Small intestine (tissue), 7 donors: ENCODE measurements at regions not wholly inside any gene's neighbourhood (a gene's known extent, or its start where the extent isn't known, plus 50 kb on each side); places are given as distances from the start of the nearest gene placed in this dataset.

Source experiments
- DNase-seq, 2 donors: peaks; one replicate each; pipeline versions ENCODE4 v3.0.0 to v3.0.0-alpha.2; 2013
- FAIRE-seq: peaks from 2 replicates; lab custom pipeline; 2012; peaks lifted over from hg19 to GRCh38; lab: Jason Lieb, UNC
- H3K27ac ChIP-seq, 3 donors: one replicate each; pipeline ENCODE4 v1.5.1; 2013; ENCODE audit warnings: low read length in 2 of 3, mild to moderate bottlenecking in 2 of 3, control low read depth in 1 of 3, inconsistent platforms in 1 of 3, low read depth in 1 of 3, moderate library complexity in 1 of 3
- H3K27me3 ChIP-seq, 3 donors: one replicate each; pipeline ENCODE4 v1.6.1; 2013; ENCODE audit warnings: low read length in 3 of 3, inconsistent platforms in 1 of 3; ENCODE audit not compliant: control insufficient read depth in 3 of 3, insufficient read depth in 3 of 3
- H3K36me3 ChIP-seq, 3 donors: one replicate each; pipeline ENCODE4 v1.6.1; 2013; ENCODE audit warnings: low read length in 3 of 3, inconsistent platforms in 1 of 3, low read depth in 1 of 3, mild to moderate bottlenecking in 1 of 3, moderate library complexity in 1 of 3; ENCODE audit not compliant: control insufficient read depth in 3 of 3, insufficient read depth in 2 of 3
- H3K4me1 ChIP-seq, 3 donors: one replicate each; pipeline ENCODE4 v1.6.1; 2013; ENCODE audit warnings: low read length in 2 of 3, inconsistent platforms in 1 of 3, low read depth in 1 of 3, mild to moderate bottlenecking in 1 of 3, moderate library complexity in 1 of 3; ENCODE audit not compliant: control insufficient read depth in 3 of 3, insufficient read depth in 2 of 3
- H3K4me3 ChIP-seq, 3 donors: one replicate each; pipeline ENCODE4 v1.5.1; 2013; ENCODE audit warnings: low read length in 3 of 3, control low read depth in 1 of 3, inconsistent platforms in 1 of 3, low read depth in 1 of 3, mild to moderate bottlenecking in 1 of 3, moderate library complexity in 1 of 3
- H3K9me3 ChIP-seq, 2 donors: one replicate each; pipeline ENCODE4 v1.6.1; 2013; ENCODE audit warnings: low read depth in 1 of 2, low read length in 1 of 2; ENCODE audit not compliant: control insufficient read depth in 2 of 2, insufficient read depth in 1 of 2
- WGBS, 3 donors: extraction: QIAGEN DNeasy Blood & Tissue Kit; methylation state at CpG; one replicate each; pipeline ENCODE4 v1.1.7; 2013; 5-methylcytosine and 5-hydroxymethylcytosine counted together
- donor health status: healthy with polysubstance abuse.
- donor health status: control.
- donor health status: control.
- donor health status: Bipolar disorder and iron deficiency.
- donor health status: healthy.

DNA sequence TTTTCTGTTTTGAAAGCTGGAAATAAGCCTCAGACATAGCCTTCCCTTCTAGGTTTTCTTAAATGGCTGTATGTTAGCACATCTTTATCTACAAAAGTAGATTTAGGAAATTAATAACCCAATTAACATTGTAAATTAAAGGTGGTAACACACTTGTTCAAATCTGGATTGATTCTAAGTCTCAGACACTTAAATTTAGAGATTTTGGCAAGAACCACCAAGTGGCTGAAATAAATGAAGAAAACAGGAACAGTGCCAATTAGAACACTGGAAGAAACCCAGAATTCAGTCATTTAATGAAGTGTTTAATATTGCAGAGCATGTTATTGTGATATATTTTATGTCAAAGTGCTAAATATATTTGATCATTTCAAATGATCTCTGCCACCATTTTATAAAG, 628.2 kb downstream of the USP25 start:
- Histone ChIP-seq H3K36me3 (no peaks in the 10 kb centered on the region), H3K27ac (no peak overlapping the region), H3K27me3 (no peaks in the 10 kb centered on the region), H3K4me3 (no peak overlapping the region), H3K4me1 (no peaks in the 10 kb centered on the region), H3K9me3 (no peaks in the 10 kb centered on the region)
- no peak for DNase-seq
- FAIRE-seq: no peak

DNA sequence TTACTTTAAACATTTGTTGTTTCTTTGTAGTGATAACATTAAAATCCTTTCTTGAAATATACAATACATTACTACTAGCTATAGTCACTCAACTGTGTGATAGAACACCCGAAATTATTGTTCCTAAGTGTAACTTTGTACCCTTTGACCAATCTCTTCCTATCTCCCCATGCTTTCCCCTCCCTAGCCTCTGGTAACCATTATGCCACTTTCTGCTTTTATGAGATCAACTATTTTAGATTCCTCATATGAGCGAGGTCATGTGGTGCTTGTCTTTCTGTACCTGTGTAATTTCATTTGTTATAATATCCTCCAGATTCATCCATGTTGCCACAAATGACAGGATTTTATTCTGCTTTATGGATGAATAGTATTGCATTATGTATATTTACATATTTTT, 629.0 kb downstream of the USP25 start:
- Histone ChIP-seq H3K27me3 (no peaks in the 10 kb centered on the region), H3K36me3 (no peaks in the 10 kb centered on the region), H3K9me3 (no peaks in the 10 kb centered on the region), H3K4me1 (no peaks in the 10 kb centered on the region), H3K4me3 (no peak overlapping the region), H3K27ac (no peak overlapping the region)
- no peak for DNase-seq
- no peak for FAIRE-seq
- WGBS, 3 donors: 63 to 82% (median 72%) methylated on average over 2 of the region's 2 CpGs

GRCh38 chr21:16363100-16363499, 633.3 kb downstream of the USP25 start:
- no peaks in the 10 kb centered on the region for H3K27me3 ChIP-seq
- no peaks in the 10 kb centered on the region for H3K36me3 ChIP-seq
- no peaks in the 10 kb centered on the region for H3K4me1 ChIP-seq
- DNase-seq (no peak), FAIRE-seq (no peak)
- peaks cover 0 to 1% of the 10 kb centered on the region in 2 donors for H3K9me3 ChIP-seq
- no peak overlapping the region for H3K27ac ChIP-seq
- no peak overlapping the region for H3K4me3 ChIP-seq
- WGBS, 3 donors: 63 to 80% (median 75%) methylated on average over 2 of the region's 2 CpGs

DNA sequence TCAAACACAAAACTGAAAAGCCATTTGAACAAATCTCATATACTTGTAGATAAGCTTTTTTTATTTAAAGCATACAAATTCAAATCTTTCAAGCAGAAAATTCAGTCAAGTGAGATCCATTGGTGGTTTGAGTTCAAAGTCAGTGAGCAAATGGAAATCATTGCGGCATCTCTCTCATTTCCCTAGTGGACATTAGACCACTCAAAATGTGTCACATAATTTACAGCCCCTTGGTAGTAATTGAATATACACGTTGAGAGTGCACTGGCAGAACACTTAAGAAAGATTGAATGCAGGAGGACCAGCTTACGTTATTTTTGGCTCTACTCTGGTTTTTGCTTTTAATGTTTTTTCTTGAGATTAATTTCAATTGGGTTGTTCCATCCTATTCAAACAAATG, 633.7 kb downstream of the USP25 start:
- H3K4me3 ChIP-seq: no peak overlapping the region
- 60 to 77% (median 75%) methylated on average over 3 of the region's 3 CpGs for WGBS, 3 donors
- no peak for DNase-seq

GRCh38 chr21:16366207-16366606, 636.4 kb downstream of the USP25 start:
- 70 to 82% (median 74%) methylated on average over 4 of the region's 4 CpGs for WGBS, 3 donors
- H3K9me3 ChIP-seq: peaks cover 0 to 1% of the 10 kb centered on the region in 2 donors
- FAIRE-seq (no peak), DNase-seq (no peak)
- no peak overlapping the region for H3K27ac ChIP-seq
- no peaks in the 10 kb centered on the region for H3K4me1 ChIP-seq
- no peak overlapping the region for H3K4me3 ChIP-seq
- H3K36me3 ChIP-seq: no peaks in the 10 kb centered on the region
- no peaks in the 10 kb centered on the region for H3K27me3 ChIP-seq

More for the DNA sequence above, 633.7 kb downstream of the USP25 start:
- H3K27ac ChIP-seq: no peak overlapping the region
- H3K4me1 ChIP-seq: no peaks in the 10 kb centered on the region
- no peaks in the 10 kb centered on the region for H3K36me3 ChIP-seq
- peaks cover 0 to 1% of the 10 kb centered on the region in 2 donors for H3K9me3 ChIP-seq
- no peaks in the 10 kb centered on the region for H3K27me3 ChIP-seq
- FAIRE-seq: no peak

DNA sequence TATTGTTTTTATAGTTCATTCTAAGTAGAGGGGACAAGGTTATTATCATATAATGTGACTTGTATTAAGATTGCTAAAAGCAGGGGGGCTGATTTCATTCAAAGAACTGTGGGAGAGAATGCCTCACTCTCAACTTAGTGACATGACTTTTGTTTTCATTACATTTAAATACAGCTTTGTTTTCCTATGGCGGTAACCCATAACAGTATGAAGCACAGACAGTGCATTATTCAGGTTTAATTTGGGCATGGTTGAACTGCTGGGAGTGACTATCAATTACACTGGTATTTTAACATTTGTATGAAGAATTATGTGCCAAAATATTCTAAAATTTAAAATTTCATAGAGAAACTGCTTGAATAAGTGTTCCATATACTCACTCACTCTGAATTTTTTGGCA, 637.3 kb downstream of the USP25 start:
- FAIRE-seq: no peak
- H3K4me1 ChIP-seq: no peaks in the 10 kb centered on the region
- DNase-seq: no peak
- 88 to 100% (median 89%) methylated on average over 1 of the region's 1 CpG for WGBS, 3 donors
- H3K36me3 ChIP-seq: no peaks in the 10 kb centered on the region
- H3K4me3 ChIP-seq: no peak overlapping the region
- H3K27me3 ChIP-seq: no peaks in the 10 kb centered on the region
- H3K9me3 ChIP-seq: peaks cover 0 to 1% of the 10 kb centered on the region in 2 donors
- no peak overlapping the region for H3K27ac ChIP-seq

- no peak overlapping the region for H3K4me3 ChIP-seq
- DNase-seq (no peak), FAIRE-seq (no peak)
- no peaks in the 10 kb centered on the region for H3K4me1 ChIP-seq
- H3K9me3 ChIP-seq: peaks cover 0 to 1% of the 10 kb centered on the region in 2 donors
- 84 to 86% (median 86%) methylated on average over 10 of the region's 10 CpGs for WGBS, 3 donors
- H3K27ac ChIP-seq: no peak overlapping the region
- no peaks in the 10 kb centered on the region for H3K36me3 ChIP-seq
- H3K27me3 ChIP-seq: no peaks in the 10 kb centered on the region
Observed at GRCh38 chr21:16370186-16370585, 640.4 kb downstream of the USP25 start.

GRCh38 chr21:16372586-16372985, 642.8 kb downstream of the USP25 start:
- FAIRE-seq (no peak), DNase-seq (no peak)
- Histone ChIP-seq H3K4me3 (no peak overlapping the region), H3K36me3 (no peaks in the 10 kb centered on the region), H3K4me1 (no peaks in the 10 kb centered on the region), H3K27me3 (no peaks in the 10 kb centered on the region), H3K9me3 (no peaks in the 10 kb centered on the region), H3K27ac (no peak overlapping the region)

DNA sequence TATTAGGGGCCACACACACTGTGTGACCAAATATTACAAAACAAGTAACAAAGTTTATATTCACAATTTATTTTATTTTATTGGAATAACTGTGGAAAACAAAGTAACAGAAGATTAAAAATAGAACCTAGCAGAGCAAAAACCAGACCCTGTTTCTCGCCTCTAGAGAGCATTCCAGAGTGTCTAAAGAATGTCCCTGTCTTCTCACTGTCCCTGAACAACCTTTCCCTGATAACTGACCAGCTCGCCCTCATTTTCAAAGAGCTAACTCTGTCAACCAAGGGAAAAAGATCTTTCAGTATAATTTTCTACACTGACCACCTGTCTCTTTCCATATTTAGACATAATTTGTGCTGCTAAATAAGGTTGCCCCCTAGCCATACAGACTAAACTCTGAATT, 646.9 kb downstream of the USP25 start:
- Histone ChIP-seq H3K36me3 (no peaks in the 10 kb centered on the region), H3K4me3 (no peak overlapping the region), H3K4me1 (no peaks in the 10 kb centered on the region), H3K27me3 (no peaks in the 10 kb centered on the region), H3K27ac (no peak overlapping the region), H3K9me3 (no peaks in the 10 kb centered on the region)
- no peak for DNase-seq
- 57 to 66% (median 59%) methylated on average over 2 of the region's 2 CpGs for WGBS, 3 donors
- no peak for FAIRE-seq
